Transverse colon (tissue), 4 donors: ENCODE measurements at regions not wholly inside any gene's neighbourhood (a gene's known extent, or its start where the extent isn't known, plus 50 kb on each side); places are given as distances from the start of the nearest gene placed in this dataset.
"Not testable (repeated sequence)": the region's sequence is repeated elsewhere in the genome, so short reads cannot be mapped to it uniquely, and the experiment has no call there.

Experiments
- DNase-seq: peaks from one replicate; pipeline ENCODE4 v3.0.0-alpha.2; 2019
- H3K27ac ChIP-seq, 4 donors: fragments of 200-600 bp; sonication (generic); 2 replicates each; pipeline ENCODE4 v1.5.1; 2016 to 2018; ENCODE audit warnings: inconsistent platforms in 4 of 4
- H3K27me3 ChIP-seq: fragments of 200-600 bp; sonication (generic); 2 replicates; pipeline ENCODE4 v1.5.1; 2017; ENCODE audit warnings: inconsistent platforms
- H3K36me3 ChIP-seq, 4 donors: fragments of 200-600 bp; sonication (generic); 2 replicates each; pipeline ENCODE4 v1.5.1; 2017 to 2019; ENCODE audit warnings: inconsistent platforms in 4 of 4
- H3K4me1 ChIP-seq, 4 donors: fragments of 200-600 bp; sonication (generic); 2 replicates each; pipeline ENCODE4 v1.5.1; 2017 to 2020; ENCODE audit warnings: inconsistent platforms in 4 of 4
- H3K4me3 ChIP-seq, 4 donors: fragments of 200-600 bp; sonication (generic); 1 replicate in 1 of 4; 2 replicates in 3 of 4; pipeline versions ENCODE4 v1.5.1 to v1.6.1; 2017 to 2019; ENCODE audit warnings: inconsistent platforms in 4 of 4
- H3K9me3 ChIP-seq, 2 donors: fragments of 200-600 bp; sonication (generic); 2 replicates each; pipeline ENCODE4 v1.5.1; 2017 to 2019; ENCODE audit warnings: inconsistent platforms in 2 of 2
- CTCF ChIP-seq, 5 experiments: fragments of 200-600 bp in 3 of 5; fragments of 450-650 bp in 2 of 5; sonication (generic) in 3 of 5; IDR thresholded peaks; 1 replicate in 2 of 5; 2 replicates in 3 of 5; pipeline ENCODE4 v1.5.1; 2016 to 2017; ENCODE audit warnings: antibody characterized with exemption in 5 of 5, inconsistent platforms in 3 of 5, mild to moderate bottlenecking in 2 of 5, moderate library complexity in 1 of 5
- EP300 ChIP-seq: sonication (generic); formaldehyde crosslinking; IDR thresholded peaks from one replicate; pipeline ENCODE4 v1.6.1; 2017; ENCODE audit warnings: antibody characterized with exemption, low read depth
- POLR2A ChIP-seq: fragments of 450-650 bp; IDR thresholded peaks from one replicate; pipeline ENCODE4 v1.6.1; 2016; ENCODE audit warnings: antibody characterized with exemption, mild to moderate bottlenecking, moderate library complexity
- POLR2AphosphoS5 ChIP-seq, 3 donors: sonication (generic); formaldehyde crosslinking; IDR thresholded peaks; one replicate each; pipeline ENCODE4 v1.6.1; 2016; ENCODE audit warnings: antibody characterized with exemption in 3 of 3
- WGBS, 2 donors: methylation state at CpG; one replicate each; pipeline ENCODE4 v1.1.5; 2018; ENCODE audit warnings: low coverage in 1 of 2; 5-methylcytosine and 5-hydroxymethylcytosine counted together
- in situ Hi-C, 4 donors: fragments of 200-750 bp; cut with MboI; loops; one replicate each; pipeline versions ENCODE4 v1.15.0 to v1.15.1; 2017; ENCODE audit warnings: low sequenced_read_pairs in 3 of 4, low pct_ligation_motif_present in 1 of 4, low pct_unique_long_range_greater_than_20kb in 1 of 4
- intact Hi-C: fragments of 100-400 bp; cut with DNase I; formaldehyde crosslinking; loops from one replicate; pipeline ENCODE4 v1.15.1; 2023; ENCODE audit warnings: low total_unique reads

GRCh38 chr9:30630459-30630858 lies 1754.0 kb upstream of the ACO1 start:
- no peaks in the 10 kb centered on the region for H3K27me3 ChIP-seq
- no peaks in the 10 kb centered on the region for H3K36me3 ChIP-seq
- H3K4me3 ChIP-seq = no peak overlapping the region
- in situ Hi-C loops = no loop called here
- no peak for DNase-seq
- no peaks in the 10 kb centered on the region for H3K9me3 ChIP-seq
- no peak overlapping the region for H3K27ac ChIP-seq
- intact Hi-C loops = no loop called here
- TF ChIP-seq POLR2AphosphoS5 (IDR thresholded peaks at IDR 0.05) (no peak), POLR2A (no peak), CTCF (IDR thresholded peaks at IDR 0.05) (no peak), EP300 (no peak)
- no peaks in the 10 kb centered on the region for H3K4me1 ChIP-seq

GRCh38 chr9:30646639-30647038 lies 1737.8 kb upstream of the ACO1 start:
- H3K27ac ChIP-seq, H3K27me3 ChIP-seq, intact Hi-C loops, DNase-seq, H3K4me1 ChIP-seq, in situ Hi-C loops, H3K9me3 ChIP-seq, H3K36me3 ChIP-seq, H3K4me3 ChIP-seq: not testable (repeated sequence)
- 94 to 100% methylated on average over 3 to 6 of the region's 6 CpGs for WGBS, 2 donors

- no peak overlapping the region for H3K27ac ChIP-seq
- H3K9me3 ChIP-seq = no peaks in the 10 kb centered on the region
- H3K36me3 ChIP-seq = no peaks in the 10 kb centered on the region
- no peak for TF ChIP-seq POLR2A
- no peak for TF ChIP-seq EP300
- TF ChIP-seq POLR2AphosphoS5 (IDR thresholded peaks at IDR 0.05) = no peak
- TF ChIP-seq CTCF (IDR thresholded peaks at IDR 0.05) = no peak
- no peaks in the 10 kb centered on the region for H3K4me1 ChIP-seq
- no peak overlapping the region for H3K4me3 ChIP-seq
- DNase-seq = no peak
- WGBS, 2 donors = 69 to 70% methylated on average over 5 of the region's 5 CpGs
- in situ Hi-C loops = no loop called here
- intact Hi-C loops = no loop called here
- no peaks in the 10 kb centered on the region for H3K27me3 ChIP-seq
Measured at GRCh38 chr9:30661925-30662324, 1722.5 kb upstream of the ACO1 start.

GRCh38 chr9:30670805-30671562 lies 1713.5 kb upstream of the ACO1 start:
- H3K27ac ChIP-seq = no peak overlapping the region
- no peaks in the 10 kb centered on the region for H3K36me3 ChIP-seq
- no peak overlapping the region for H3K4me3 ChIP-seq
- intact Hi-C loops = no loop called here
- no peak for TF ChIP-seq POLR2AphosphoS5 (IDR thresholded peaks at IDR 0.05)
- no peak for TF ChIP-seq EP300
- TF ChIP-seq POLR2A = no peak
- no peak for TF ChIP-seq CTCF (IDR thresholded peaks at IDR 0.05)
- H3K4me1 ChIP-seq = no peaks in the 10 kb centered on the region
- in situ Hi-C loops = no loop called here
- no peak for DNase-seq
- 78 to 100% methylated on average over 1 to 12 of the region's 13 CpGs for WGBS, 2 donors
- H3K9me3 ChIP-seq = no peaks in the 10 kb centered on the region
- no peaks in the 10 kb centered on the region for H3K27me3 ChIP-seq

GRCh38 chr9:30673132-30673531 lies 1711.3 kb upstream of the ACO1 start:
- no peak for DNase-seq
- Histone ChIP-seq H3K9me3 (no peaks in the 10 kb centered on the region), H3K4me1 (no peaks in the 10 kb centered on the region), H3K4me3 (no peak overlapping the region), H3K36me3 (no peaks in the 10 kb centered on the region), H3K27me3 (no peaks in the 10 kb centered on the region), H3K27ac (no peak overlapping the region)
- TF ChIP-seq POLR2AphosphoS5 (IDR thresholded peaks at IDR 0.05) (no peak), CTCF (IDR thresholded peaks at IDR 0.05) (no peak), POLR2A (no peak), EP300 (no peak)
- in situ Hi-C loops = no loop called here
- WGBS, 2 donors = 67 to 82% methylated on average over 1 of the region's 1 CpG
- intact Hi-C loops = no loop called here
